RWPE1 (cell line): ENCODE measurements at regions not wholly inside any gene's neighbourhood (a gene's known extent, or its start where the extent isn't known, plus 50 kb on each side); places are given as distances from the start of the nearest gene placed in this dataset.
"Not testable (repeated sequence)": the region's sequence is repeated elsewhere in the genome, so short reads cannot be mapped to it uniquely, and the experiment has no call there.

Experiments
- CTCF ChIA-PET: fragments of 350-600 bp; sonication (Branson Sonifier 250); formaldehyde crosslinking; extraction: SDS; loops from one replicate; lab custom pipeline; 2021; lab: Yijun Ruan, JAX
- POLR2A ChIA-PET: fragments of 400-600 bp; formaldehyde crosslinking; extraction: SDS; loops from one replicate; lab custom pipeline; 2020; ENCODE audit warnings: antibody characterized with exemption; ENCODE audit not compliant: low non-redundant PET; lab: Yijun Ruan, JAX
- DNase-seq: peaks from one replicate; pipeline ENCODE4 v3.0.0; 2012; ENCODE audit warnings: low spot score
- H3K27ac ChIP-seq: fragments of 450-650 bp; 2 replicates; pipeline ENCODE4 v1.5.1; 2017
- CTCF ChIP-seq: fragments of 450-650 bp; conservative IDR thresholded peaks from 2 replicates; pipeline ENCODE4 v1.5.1; 2017; ENCODE audit warnings: low read depth, mild to moderate bottlenecking

- no peak for TF ChIP-seq CTCF
- ChIA-PET POLR2A (no interaction called here), CTCF (no interaction called here)
- H3K27ac ChIP-seq: no peak overlapping the region
- no peak for DNase-seq
Measured at GRCh38 chr15:44861439-44861910, 95.0 kb upstream of the TERB2 start.

GRCh38 chr15:44861917-44862316 is 94.6 kb upstream of the TERB2 start:
- CTCF ChIA-PET: no interaction called here
- no peak for TF ChIP-seq CTCF
- DNase-seq: no peak
- POLR2A ChIA-PET: no interaction called here
- no peak overlapping the region for H3K27ac ChIP-seq

- CTCF ChIA-PET: interaction anchor here (0.6 to 0.7 kb wide), 3 partner anchors 16 to 252 kb away, joined by 3 read pairs; no protein-coding TSS in a partner anchor
- H3K27ac ChIP-seq, POLR2A ChIA-PET, DNase-seq: not testable (repeated sequence)
Measured at GRCh38 chr15:44862866-44863265, 93.6 kb upstream of the TERB2 start.

GRCh38 chr15:44868100-44868499 is 88.4 kb upstream of the TERB2 start:
- CTCF ChIA-PET: interaction anchor here (0.6 kb wide), 1 partner anchor 607 kb away, joined by 3 read pairs; no protein-coding TSS in a partner anchor
- POLR2A ChIA-PET, DNase-seq, H3K27ac ChIP-seq: not testable (repeated sequence)

GRCh38 chr15:44870125-44870524 is 86.4 kb upstream of the TERB2 start:
- POLR2A ChIA-PET, CTCF ChIA-PET, DNase-seq, H3K27ac ChIP-seq: not testable (repeated sequence)

GRCh38 chr15:44873103-44873502 is 83.4 kb upstream of the TERB2 start:
- ChIA-PET CTCF (no interaction called here), POLR2A (no interaction called here)
- no peak for DNase-seq
- TF ChIP-seq CTCF: no peak
- H3K27ac ChIP-seq: no peak overlapping the region

GRCh38 chr15:44879066-44879465 is 77.4 kb upstream of the TERB2 start:
- TF ChIP-seq CTCF: no peak
- CTCF ChIA-PET: no interaction called here
- DNase-seq: no peak
- POLR2A ChIA-PET: no interaction called here
- no peak overlapping the region for H3K27ac ChIP-seq

- CTCF ChIA-PET: interaction anchor here (0.6 to 0.7 kb wide), 2 partner anchors 20 to 22 kb away, joined by 3 read pairs; no protein-coding TSS in a partner anchor
- H3K27ac ChIP-seq: peak overlapping the region; percentile 36; the same call in 1 of the 2 replicates
- no peak for TF ChIP-seq CTCF
- POLR2A ChIA-PET: no interaction called here
- peak; percentile 61 for DNase-seq
Measured at GRCh38 chr15:44882499-44882968, 74.0 kb upstream of the TERB2 start.
